Gastroesophageal sphincter (tissue), 3 donors: ENCODE measurements at regions not wholly inside any gene's neighbourhood (a gene's known extent, or its start where the extent isn't known, plus 50 kb on each side); places are given as distances from the start of the nearest gene placed in this dataset.

Source experiments
- EP300 ChIP-seq: sonication (generic); formaldehyde crosslinking; IDR thresholded peaks from one replicate; pipeline ENCODE4 v1.6.1; 2017; ENCODE audit warnings: antibody characterized with exemption, mild to moderate bottlenecking
- TF ChIP-seq, protein P1 (sequence below), 4 experiments: fragments of 200-600 bp in 2 of 4; fragments of 450-650 bp in 2 of 4; sonication (generic) in 1 of 4; IDR thresholded peaks; one replicate each; pipeline ENCODE4 v1.5.1; 2017 to 2019; ENCODE audit warnings: antibody characterized with exemption in 4 of 4, mild to moderate bottlenecking in 2 of 4, moderate library complexity in 2 of 4

DNA sequence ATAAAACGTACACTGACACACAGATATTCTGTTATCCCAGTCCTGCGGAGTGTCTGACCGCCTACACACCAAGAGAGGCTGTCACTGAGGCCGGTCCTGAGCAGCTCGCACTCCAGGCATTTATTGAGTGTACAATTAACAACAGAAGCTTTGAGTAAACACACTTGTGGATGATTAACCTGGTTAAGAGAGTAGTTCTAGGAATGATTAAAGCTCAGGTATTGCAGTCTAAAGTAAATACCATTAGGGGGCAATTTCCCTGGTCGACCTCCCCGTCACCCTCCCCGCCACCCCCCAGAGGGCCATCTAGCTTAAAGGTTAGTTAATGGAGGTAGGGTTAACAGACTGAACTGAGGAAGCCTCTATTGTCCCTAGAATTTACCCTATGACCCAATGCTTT, 1278.5 kb downstream of the NSUN3 start:
- TF ChIP-seq, protein P1, sequence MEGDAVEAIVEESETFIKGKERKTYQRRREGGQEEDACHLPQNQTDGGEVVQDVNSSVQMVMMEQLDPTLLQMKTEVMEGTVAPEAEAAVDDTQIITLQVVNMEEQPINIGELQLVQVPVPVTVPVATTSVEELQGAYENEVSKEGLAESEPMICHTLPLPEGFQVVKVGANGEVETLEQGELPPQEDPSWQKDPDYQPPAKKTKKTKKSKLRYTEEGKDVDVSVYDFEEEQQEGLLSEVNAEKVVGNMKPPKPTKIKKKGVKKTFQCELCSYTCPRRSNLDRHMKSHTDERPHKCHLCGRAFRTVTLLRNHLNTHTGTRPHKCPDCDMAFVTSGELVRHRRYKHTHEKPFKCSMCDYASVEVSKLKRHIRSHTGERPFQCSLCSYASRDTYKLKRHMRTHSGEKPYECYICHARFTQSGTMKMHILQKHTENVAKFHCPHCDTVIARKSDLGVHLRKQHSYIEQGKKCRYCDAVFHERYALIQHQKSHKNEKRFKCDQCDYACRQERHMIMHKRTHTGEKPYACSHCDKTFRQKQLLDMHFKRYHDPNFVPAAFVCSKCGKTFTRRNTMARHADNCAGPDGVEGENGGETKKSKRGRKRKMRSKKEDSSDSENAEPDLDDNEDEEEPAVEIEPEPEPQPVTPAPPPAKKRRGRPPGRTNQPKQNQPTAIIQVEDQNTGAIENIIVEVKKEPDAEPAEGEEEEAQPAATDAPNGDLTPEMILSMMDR (IDR thresholded peaks at IDR 0.05) = no peak
- TF ChIP-seq EP300 = no peak
